DND-41 (cell line): ENCODE measurements at regions not wholly inside any gene's neighbourhood (a gene's known extent, or its start where the extent isn't known, plus 50 kb on each side); places are given as distances from the start of the nearest gene placed in this dataset.

ENCODE experiments used
- ATAC-seq: fragments of 200-7000 bp; cut with Tn5 transposase; 3 replicates; pipeline ENCODE4 v1.9.1; 2021; ENCODE audit warnings: low read depth; ENCODE audit not compliant: insufficient read depth
- DNase-seq: peaks from one replicate; pipeline ENCODE4 v3.0.0-alpha.2; 2020
- H2AFZ ChIP-seq: 2 replicates; pipeline ENCODE4 v1.6.0; 2012; ENCODE audit warnings: low read depth, low read length
- H3K27ac ChIP-seq: 2 replicates; pipeline ENCODE4 v1.5.1; 2012; ENCODE audit warnings: low read length, inconsistent platforms
- H3K27me3 ChIP-seq: fragments of 200-600 bp; sonication (generic); 2 replicates; pipeline ENCODE4 v1.6.0; 2012; ENCODE audit warnings: low read length, mild to moderate bottlenecking, inconsistent platforms; ENCODE audit not compliant: insufficient read depth, poor library complexity
- H3K36me3 ChIP-seq: 2 replicates; pipeline ENCODE4 v1.5.1; 2012; ENCODE audit warnings: low read length, inconsistent platforms; ENCODE audit not compliant: insufficient read depth
- H3K4me1 ChIP-seq: 2 replicates; pipeline ENCODE4 v1.5.1; 2012; ENCODE audit warnings: mild to moderate bottlenecking, low read length; ENCODE audit not compliant: insufficient read depth
- H3K4me2 ChIP-seq: 2 replicates; pipeline ENCODE4 v1.6.0; 2012; ENCODE audit warnings: mild to moderate bottlenecking, moderate library complexity, low read length, inconsistent platforms; ENCODE audit not compliant: insufficient read depth
- H3K4me3 ChIP-seq, 2 experiments: fragments of 200-600 bp in 1 of 2; shearing (Covaris generic) in 1 of 2; 2 replicates each; pipeline ENCODE4 v1.5.1; 2012 to 2016; ENCODE audit warnings: inconsistent platforms in 2 of 2, low read length in 2 of 2, mild to moderate bottlenecking in 2 of 2, low read depth in 1 of 2, moderate library complexity in 1 of 2
- H3K79me2 ChIP-seq: 2 replicates; pipeline ENCODE4 v1.6.0; 2012; ENCODE audit warnings: low read length, inconsistent platforms; ENCODE audit not compliant: insufficient read depth
- H3K9ac ChIP-seq: 2 replicates; pipeline ENCODE4 v1.6.0; 2012; ENCODE audit warnings: low read depth, mild to moderate bottlenecking, inconsistent platforms, low read length, moderate library complexity
- H3K9me3 ChIP-seq: 2 replicates; pipeline ENCODE4 v1.5.1; 2012; ENCODE audit warnings: low read length, moderate library complexity, mild to moderate bottlenecking, inconsistent platforms; ENCODE audit not compliant: insufficient read depth, severe bottlenecking
- H4K20me1 ChIP-seq: 2 replicates; pipeline ENCODE4 v1.6.0; 2012; ENCODE audit warnings: low read length; ENCODE audit not compliant: insufficient read depth
- EZH2 ChIP-seq: IDR thresholded peaks from 3 replicates; pipeline ENCODE4 v1.6.1; 2012; ENCODE audit warnings: borderline replicate concordance, low read depth, mild to moderate bottlenecking, moderate library complexity, low read length, inconsistent platforms; ENCODE audit not compliant: severe bottlenecking
- TF ChIP-seq, protein P1 (sequence below): IDR thresholded peaks from 2 replicates; pipeline ENCODE4 v1.5.1; 2012; ENCODE audit warnings: borderline replicate concordance, low read length, moderate library complexity, mild to moderate bottlenecking; ENCODE audit not compliant: poor library complexity, severe bottlenecking; ENCODE audit errors: extremely low read depth

DNA sequence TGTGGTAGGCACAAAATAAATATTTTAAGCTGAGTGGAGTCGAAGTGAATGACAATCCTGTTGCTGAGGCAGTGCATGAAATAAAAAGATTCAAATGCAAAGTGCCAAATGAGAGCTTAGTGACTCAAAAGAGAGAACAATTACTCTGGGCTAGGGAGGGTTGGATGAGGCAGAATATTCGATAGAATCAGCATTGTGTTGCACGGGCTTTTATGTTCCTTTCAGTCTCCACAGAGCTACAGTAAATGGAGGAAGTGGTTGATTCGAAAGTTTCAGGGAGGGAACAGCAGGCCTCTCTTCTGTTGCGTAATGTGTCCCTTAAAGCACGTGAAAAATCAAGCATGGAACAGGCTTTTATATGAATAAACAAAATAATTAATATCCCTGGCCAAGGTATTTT lies 599.3 kb upstream of the CELF2 start:
- H3K36me3 ChIP-seq: no peaks in the 10 kb centered on the region
- H2AFZ ChIP-seq: no peak overlapping the region
- no peaks in the 10 kb centered on the region; the same call in 1 of the 2 replicates for H4K20me1 ChIP-seq
- no peak overlapping the region for H3K27ac ChIP-seq
- no peak for ATAC-seq
- no peak for TF ChIP-seq EZH2
- TF ChIP-seq, protein P1, sequence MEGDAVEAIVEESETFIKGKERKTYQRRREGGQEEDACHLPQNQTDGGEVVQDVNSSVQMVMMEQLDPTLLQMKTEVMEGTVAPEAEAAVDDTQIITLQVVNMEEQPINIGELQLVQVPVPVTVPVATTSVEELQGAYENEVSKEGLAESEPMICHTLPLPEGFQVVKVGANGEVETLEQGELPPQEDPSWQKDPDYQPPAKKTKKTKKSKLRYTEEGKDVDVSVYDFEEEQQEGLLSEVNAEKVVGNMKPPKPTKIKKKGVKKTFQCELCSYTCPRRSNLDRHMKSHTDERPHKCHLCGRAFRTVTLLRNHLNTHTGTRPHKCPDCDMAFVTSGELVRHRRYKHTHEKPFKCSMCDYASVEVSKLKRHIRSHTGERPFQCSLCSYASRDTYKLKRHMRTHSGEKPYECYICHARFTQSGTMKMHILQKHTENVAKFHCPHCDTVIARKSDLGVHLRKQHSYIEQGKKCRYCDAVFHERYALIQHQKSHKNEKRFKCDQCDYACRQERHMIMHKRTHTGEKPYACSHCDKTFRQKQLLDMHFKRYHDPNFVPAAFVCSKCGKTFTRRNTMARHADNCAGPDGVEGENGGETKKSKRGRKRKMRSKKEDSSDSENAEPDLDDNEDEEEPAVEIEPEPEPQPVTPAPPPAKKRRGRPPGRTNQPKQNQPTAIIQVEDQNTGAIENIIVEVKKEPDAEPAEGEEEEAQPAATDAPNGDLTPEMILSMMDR: no peak
- H3K27me3 ChIP-seq: peaks cover 3% of the 10 kb centered on the region
- no peak overlapping the region for H3K4me3 ChIP-seq
- no peak overlapping the region for H3K4me2 ChIP-seq
- no peaks in the 10 kb centered on the region for H3K4me1 ChIP-seq
- no peaks in the 10 kb centered on the region for H3K9me3 ChIP-seq
- H3K79me2 ChIP-seq: no peaks in the 10 kb centered on the region
- no peak overlapping the region for H3K9ac ChIP-seq
- no peak for DNase-seq

DNA sequence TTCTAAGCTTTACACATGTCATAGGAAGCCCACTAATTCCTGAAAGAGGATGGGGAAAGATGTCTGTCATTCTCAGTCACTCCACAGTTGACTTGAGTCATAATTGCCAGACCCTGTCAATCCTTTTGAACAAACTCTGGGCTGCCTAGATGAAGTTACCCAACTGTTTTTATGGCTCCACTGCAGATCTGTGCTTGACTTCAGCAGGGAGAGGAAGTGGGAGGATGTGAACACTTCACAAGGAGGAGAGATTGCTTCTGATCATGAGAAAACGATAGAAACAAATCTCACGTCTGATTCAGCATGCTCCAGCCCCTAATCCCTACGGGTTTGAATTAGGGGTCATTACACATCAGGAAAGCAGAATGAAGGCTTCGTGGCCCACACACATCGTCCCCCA lies 596.6 kb upstream of the CELF2 start:
- ATAC-seq: no peak
- no peak overlapping the region for H2AFZ ChIP-seq
- no peaks in the 10 kb centered on the region for H3K79me2 ChIP-seq
- no peak overlapping the region for H3K4me3 ChIP-seq
- TF ChIP-seq EZH2: no peak
- TF ChIP-seq, protein P1: no peak
- H3K27me3 ChIP-seq: peaks cover 5% of the 10 kb centered on the region
- DNase-seq: no peak
- no peaks in the 10 kb centered on the region for H3K9me3 ChIP-seq
- no peak overlapping the region for H3K4me2 ChIP-seq
- H4K20me1 ChIP-seq: no peaks in the 10 kb centered on the region; the same call in 1 of the 2 replicates
- no peaks in the 10 kb centered on the region for H3K36me3 ChIP-seq
- no peaks in the 10 kb centered on the region for H3K4me1 ChIP-seq
- no peak overlapping the region for H3K9ac ChIP-seq
- H3K27ac ChIP-seq: no peak overlapping the region

DNA sequence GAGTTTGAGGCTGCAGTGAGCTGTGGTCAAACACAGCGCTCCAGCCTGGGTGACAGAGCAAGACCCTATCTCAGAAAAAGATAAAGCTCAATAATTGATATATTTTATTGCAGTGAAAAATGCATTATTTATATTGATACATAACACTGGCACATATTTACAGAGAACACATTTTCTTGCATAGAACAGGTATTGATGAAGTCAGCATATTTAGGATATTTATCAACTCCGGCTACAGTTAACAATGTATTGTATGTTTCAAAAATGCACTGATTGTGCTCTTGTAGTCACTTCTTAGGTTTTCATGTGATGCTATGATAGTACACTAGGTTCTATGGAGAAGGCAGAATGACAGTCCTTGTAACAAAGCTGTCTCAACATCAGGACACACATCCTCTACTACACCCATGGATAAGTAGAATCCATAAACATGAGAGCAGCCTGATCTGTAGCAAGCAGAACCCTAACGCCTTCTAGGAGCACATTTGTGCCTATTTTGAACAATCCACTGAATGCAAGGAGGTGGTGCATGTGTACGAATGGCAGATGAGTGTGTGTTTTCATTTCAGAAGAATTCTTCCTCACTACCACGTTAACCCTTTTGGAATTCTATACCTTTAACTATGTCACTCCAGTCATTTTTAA lies 586.1 kb upstream of the CELF2 start:
- H3K9me3 ChIP-seq: no peaks in the 10 kb centered on the region
- ATAC-seq (no peak), DNase-seq (no peak)
- no peak overlapping the region for H3K9ac ChIP-seq
- H3K4me2 ChIP-seq: no peak overlapping the region
- no peaks in the 10 kb centered on the region for H3K4me1 ChIP-seq
- no peaks in the 10 kb centered on the region for H3K36me3 ChIP-seq
- H4K20me1 ChIP-seq: no peaks in the 10 kb centered on the region
- no peak for TF ChIP-seq EZH2
- no peak overlapping the region for H3K27ac ChIP-seq
- H3K4me3 ChIP-seq: no peak overlapping the region
- no peaks in the 10 kb centered on the region for H3K27me3 ChIP-seq
- H3K79me2 ChIP-seq: no peaks in the 10 kb centered on the region
- no peak overlapping the region for H2AFZ ChIP-seq

DNA sequence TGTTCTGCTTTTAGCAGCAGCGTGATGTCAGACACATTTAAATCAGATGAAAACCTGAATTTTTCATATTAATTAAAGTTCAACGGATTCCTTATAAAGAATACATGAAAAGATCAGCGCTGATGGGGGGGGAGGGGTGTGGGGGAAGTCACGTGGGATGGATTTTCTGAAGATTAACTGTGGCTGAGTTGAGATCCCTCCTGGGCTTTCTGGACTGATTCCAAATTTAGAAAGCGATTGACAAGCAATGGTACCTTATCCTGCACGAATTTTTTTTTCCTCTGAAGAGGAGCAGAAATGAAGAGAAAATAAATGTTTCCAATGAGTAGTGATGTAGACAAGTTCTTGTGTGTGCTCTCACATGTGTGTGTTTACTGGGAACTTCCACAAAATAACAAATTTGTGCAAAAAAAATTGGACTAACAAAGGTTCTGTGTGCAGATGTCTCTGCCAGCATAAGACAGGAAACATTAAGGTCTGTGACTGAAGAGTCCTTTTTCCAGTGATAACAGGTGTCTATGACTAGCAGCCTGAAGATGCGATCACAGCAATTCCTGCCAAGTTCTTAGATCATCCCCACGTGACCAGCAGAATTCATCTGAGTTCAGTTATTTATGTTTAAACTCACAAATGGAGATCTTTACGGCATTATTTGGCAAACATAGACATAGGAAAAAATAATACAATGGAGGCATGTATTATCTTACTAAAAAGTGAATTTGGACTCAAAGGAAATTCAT lies 585.2 kb upstream of the CELF2 start:
- H3K27ac ChIP-seq: no peak overlapping the region
- H3K27me3 ChIP-seq: no peaks in the 10 kb centered on the region
- DNase-seq (no peak), ATAC-seq (no peak)
- H3K9me3 ChIP-seq: no peaks in the 10 kb centered on the region
- H3K4me2 ChIP-seq: no peak overlapping the region
- no peak overlapping the region for H2AFZ ChIP-seq
- H3K9ac ChIP-seq: no peak overlapping the region
- no peaks in the 10 kb centered on the region for H4K20me1 ChIP-seq
- no peaks in the 10 kb centered on the region for H3K4me1 ChIP-seq
- H3K79me2 ChIP-seq: no peaks in the 10 kb centered on the region
- no peak overlapping the region for H3K4me3 ChIP-seq
- H3K36me3 ChIP-seq: no peaks in the 10 kb centered on the region
- no peak for TF ChIP-seq EZH2
- TF ChIP-seq, protein P1: no peak
